A673 (cell line): ENCODE measurements at regions not wholly inside any gene's neighbourhood (a gene's known extent, or its start where the extent isn't known, plus 50 kb on each side); places are given as distances from the start of the nearest gene placed in this dataset.

ENCODE experiments used
- BruUV-seq: library from RNA; stranded (reverse); fragments of 400-500 nt; replicated peaks from 2 replicates; lab custom pipeline; 2021; lab: Mats Ljungman, UMichigan
- CTCF ChIA-PET: fragments of 300-600 bp; sonication (Branson Sonifier 250); formaldehyde crosslinking; loops from one replicate; lab custom pipeline; 2022; ENCODE audit warnings: antibody characterized with exemption; lab: Charles Lee
- POLR2A ChIA-PET: fragments of 300-600 bp; sonication (Branson Sonifier 250); formaldehyde crosslinking; loops from one replicate; lab custom pipeline; 2022; ENCODE audit warnings: antibody characterized with exemption; ENCODE audit not compliant: low non-redundant PET; lab: Charles Lee
- DNase-seq: peaks from one replicate; pipeline ENCODE4 v3.0.0-alpha.2; 2015; ENCODE audit warnings: low spot score
- H3K27ac ChIP-seq: fragments of 200-600 bp; sonication (generic); 2 replicates; pipeline ENCODE4 v1.5.1; 2016; ENCODE audit warnings: mixed run types, low read depth, mild to moderate bottlenecking, mixed read lengths, antibody characterized with exemption, low read length; ENCODE audit not compliant: poor library complexity, severe bottlenecking
- H3K27me3 ChIP-seq: fragments of 200-600 bp; sonication (generic); replicated peaks from 2 replicates; pipeline ENCODE4 v1.6.1; 2017; ENCODE audit warnings: mixed run types, low read depth, mild to moderate bottlenecking, mixed read lengths, antibody characterized with exemption, low read length; ENCODE audit not compliant: insufficient read depth, poor library complexity
- H3K36me3 ChIP-seq: fragments of 200-600 bp; sonication (generic); 2 replicates; pipeline ENCODE4 v1.6.1; 2016; ENCODE audit warnings: mixed run types, mild to moderate bottlenecking, mixed read lengths, antibody characterized with exemption, low read length; ENCODE audit not compliant: insufficient read depth, poor library complexity, severe bottlenecking
- H3K4me1 ChIP-seq: fragments of 200-600 bp; sonication (generic); 2 replicates; pipeline ENCODE4 v1.6.1; 2017; ENCODE audit warnings: mixed run types, mild to moderate bottlenecking, mixed read lengths, antibody characterized with exemption, low read length; ENCODE audit not compliant: insufficient read depth, poor library complexity, severe bottlenecking
- H3K4me3 ChIP-seq: fragments of 200-600 bp; sonication (generic); 2 replicates; pipeline ENCODE4 v1.5.1; 2016; ENCODE audit warnings: low read depth, mixed run types, mild to moderate bottlenecking, mixed read lengths, low read length; ENCODE audit not compliant: poor library complexity, severe bottlenecking
- H3K9me3 ChIP-seq: fragments of 200-600 bp; sonication (generic); 2 replicates; pipeline ENCODE4 v1.6.1; 2016; ENCODE audit warnings: mixed run types, low read depth, mild to moderate bottlenecking, mixed read lengths, antibody characterized with exemption, low read length; ENCODE audit not compliant: poor library complexity, severe bottlenecking
- EZH2 ChIP-seq: fragments of 200-600 bp; sonication (generic); IDR thresholded peaks from 2 replicates; pipeline ENCODE4 v1.6.1; 2017; ENCODE audit warnings: borderline replicate concordance, low read depth, mild to moderate bottlenecking, mixed read lengths, antibody characterized with exemption, low read length; ENCODE audit not compliant: poor library complexity, severe bottlenecking
- intact Hi-C: fragments of 100-400 bp; cut with micrococcal nuclease; formaldehyde crosslinking; loops from one replicate; pipeline ENCODE4 v1.10.0; 2022; ENCODE audit not compliant: unreplicated experiment
- TF ChIP-seq, protein P1 (sequence below): fragments of 300-800, 200-600 bp; sonication (generic); conservative IDR thresholded peaks from 2 replicates; pipeline ENCODE4 v1.5.1; 2017; ENCODE audit warnings: low read depth, mild to moderate bottlenecking, antibody characterized with exemption, low read length, moderate library complexity, mixed read lengths

DNA sequence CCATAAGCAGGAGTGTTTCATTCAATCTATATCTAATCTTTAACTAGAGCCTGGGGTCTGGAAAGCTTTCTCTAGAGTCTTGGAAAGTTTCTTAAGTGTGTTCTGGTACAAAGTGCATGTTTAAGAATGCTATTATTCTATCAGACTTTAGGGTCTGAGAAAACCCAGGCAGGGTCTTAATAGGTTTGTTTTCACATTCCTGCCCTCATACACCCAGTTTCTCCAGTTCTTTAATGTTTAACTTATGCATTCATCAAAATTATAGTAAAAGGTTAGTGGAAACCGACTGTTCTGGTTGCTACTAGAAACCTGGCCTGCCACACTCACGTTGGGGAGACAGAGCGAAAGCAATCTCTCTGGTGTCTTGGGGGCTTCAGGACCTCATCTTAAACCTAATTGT, 102.9 kb upstream of the WDR72 start:
- Histone ChIP-seq H3K4me3 (no peak overlapping the region), H3K27me3 (no peaks in the 10 kb centered on the region), H3K9me3 (peaks cover 18% of the 10 kb centered on the region), H3K4me1 (no peaks in the 10 kb centered on the region), H3K36me3 (no peaks in the 10 kb centered on the region), H3K27ac (no peak overlapping the region)
- POLR2A ChIA-PET = no interaction called here
- CTCF ChIA-PET = no interaction called here
- TF ChIP-seq, protein P1, sequence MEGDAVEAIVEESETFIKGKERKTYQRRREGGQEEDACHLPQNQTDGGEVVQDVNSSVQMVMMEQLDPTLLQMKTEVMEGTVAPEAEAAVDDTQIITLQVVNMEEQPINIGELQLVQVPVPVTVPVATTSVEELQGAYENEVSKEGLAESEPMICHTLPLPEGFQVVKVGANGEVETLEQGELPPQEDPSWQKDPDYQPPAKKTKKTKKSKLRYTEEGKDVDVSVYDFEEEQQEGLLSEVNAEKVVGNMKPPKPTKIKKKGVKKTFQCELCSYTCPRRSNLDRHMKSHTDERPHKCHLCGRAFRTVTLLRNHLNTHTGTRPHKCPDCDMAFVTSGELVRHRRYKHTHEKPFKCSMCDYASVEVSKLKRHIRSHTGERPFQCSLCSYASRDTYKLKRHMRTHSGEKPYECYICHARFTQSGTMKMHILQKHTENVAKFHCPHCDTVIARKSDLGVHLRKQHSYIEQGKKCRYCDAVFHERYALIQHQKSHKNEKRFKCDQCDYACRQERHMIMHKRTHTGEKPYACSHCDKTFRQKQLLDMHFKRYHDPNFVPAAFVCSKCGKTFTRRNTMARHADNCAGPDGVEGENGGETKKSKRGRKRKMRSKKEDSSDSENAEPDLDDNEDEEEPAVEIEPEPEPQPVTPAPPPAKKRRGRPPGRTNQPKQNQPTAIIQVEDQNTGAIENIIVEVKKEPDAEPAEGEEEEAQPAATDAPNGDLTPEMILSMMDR = no peak
- TF ChIP-seq EZH2 = no peak
- DNase-seq = no peak
- intact Hi-C loops = no loop called here
- no TSS peak for BruUV-seq

GRCh38 chr15:53861792-53862191, 102.3 kb upstream of the WDR72 start:
- Histone ChIP-seq H3K9me3 (peaks cover 18% of the 10 kb centered on the region), H3K4me1 (no peaks in the 10 kb centered on the region), H3K36me3 (no peaks in the 10 kb centered on the region), H3K27ac (no peak overlapping the region), H3K4me3 (no peak overlapping the region), H3K27me3 (no peaks in the 10 kb centered on the region)
- POLR2A ChIA-PET = no interaction called here
- BruUV-seq = no TSS peak
- no peak for TF ChIP-seq EZH2
- TF ChIP-seq, protein P1 = no peak
- no peak for DNase-seq
- CTCF ChIA-PET = no interaction called here
- intact Hi-C loops = no loop called here

- Histone ChIP-seq H3K27ac (no peak overlapping the region), H3K4me3 (no peak overlapping the region), H3K27me3 (no peaks in the 10 kb centered on the region), H3K4me1 (no peaks in the 10 kb centered on the region), H3K9me3 (peaks cover 7% of the 10 kb centered on the region), H3K36me3 (no peaks in the 10 kb centered on the region)
- no peak for DNase-seq
- ChIA-PET POLR2A (no interaction called here), CTCF (no interaction called here)
- no peak for TF ChIP-seq EZH2
- TF ChIP-seq, protein P1 = no peak
- BruUV-seq = no TSS peak
- intact Hi-C loops = no loop called here
Observed at GRCh38 chr15:53851110-53851848, 91.8 kb upstream of the WDR72 start.
